Esophagus squamous epithelium (tissue), 5 donors: ENCODE measurements at regions not wholly inside any gene's neighbourhood (a gene's known extent, or its start where the extent isn't known, plus 50 kb on each side); places are given as distances from the start of the nearest gene placed in this dataset.

ENCODE experiments used
- DNase-seq: peaks from one replicate; lab custom pipeline; 2025; lab: John Stamatoyannopoulos, UW
- H3K27ac ChIP-seq, 4 donors: fragments of 200-600 bp; sonication (generic); one replicate each; pipeline ENCODE4 v1.5.1; 2016 to 2019; ENCODE audit warnings: mild to moderate bottlenecking in 1 of 4
- H3K27me3 ChIP-seq, 4 donors: fragments of 200-600 bp; sonication (generic); 1 replicate in 3 of 4; 2 replicates in 1 of 4; pipeline versions ENCODE4 v1.5.1 to v1.6.0; 2017 to 2021; ENCODE audit warnings: antibody characterized with exemption in 1 of 4
- H3K36me3 ChIP-seq, 3 donors: fragments of 200-600 bp; sonication (generic); one replicate each; pipeline ENCODE4 v1.5.1; 2016 to 2019
- H3K4me1 ChIP-seq, 3 donors: fragments of 200-600 bp; sonication (generic); one replicate each; pipeline ENCODE4 v1.5.1; 2017 to 2019
- H3K4me3 ChIP-seq, 4 donors: fragments of 200-600 bp; sonication (generic); 1 replicate in 3 of 4; 2 replicates in 1 of 4; pipeline ENCODE4 v1.5.1; 2016 to 2019; ENCODE audit warnings: mild to moderate bottlenecking in 2 of 4, moderate library complexity in 1 of 4
- H3K9me3 ChIP-seq, 3 donors: fragments of 200-600 bp; sonication (generic); one replicate each; pipeline ENCODE4 v1.5.1; 2016 to 2019
- POLR2A ChIP-seq, 4 donors: fragments of 450-650 bp; IDR thresholded peaks; one replicate each; pipeline ENCODE4 v1.6.1; 2017; ENCODE audit warnings: antibody characterized with exemption in 4 of 4, mild to moderate bottlenecking in 4 of 4, moderate library complexity in 3 of 4
- WGBS, 2 donors: methylation state at CpG; one replicate each; pipeline ENCODE4 v1.1.5; 2018; 5-methylcytosine and 5-hydroxymethylcytosine counted together
- intact Hi-C: fragments of 100-400 bp; cut with DNase I; formaldehyde crosslinking; loops from one replicate; pipeline ENCODE4 v1.15.0; 2022
- TF ChIP-seq, protein P1 (sequence below), 6 experiments: fragments of 450-650 bp in 4 of 6; fragments of 200-600 bp in 2 of 6; sonication (generic) in 2 of 6; IDR thresholded peaks; one replicate each; pipeline ENCODE4 v1.5.1; 2016 to 2019; ENCODE audit warnings: antibody characterized with exemption in 6 of 6, mild to moderate bottlenecking in 4 of 6, moderate library complexity in 4 of 6
- donor health status: DM: yes; HTN: yes; CAD: no.

DNA sequence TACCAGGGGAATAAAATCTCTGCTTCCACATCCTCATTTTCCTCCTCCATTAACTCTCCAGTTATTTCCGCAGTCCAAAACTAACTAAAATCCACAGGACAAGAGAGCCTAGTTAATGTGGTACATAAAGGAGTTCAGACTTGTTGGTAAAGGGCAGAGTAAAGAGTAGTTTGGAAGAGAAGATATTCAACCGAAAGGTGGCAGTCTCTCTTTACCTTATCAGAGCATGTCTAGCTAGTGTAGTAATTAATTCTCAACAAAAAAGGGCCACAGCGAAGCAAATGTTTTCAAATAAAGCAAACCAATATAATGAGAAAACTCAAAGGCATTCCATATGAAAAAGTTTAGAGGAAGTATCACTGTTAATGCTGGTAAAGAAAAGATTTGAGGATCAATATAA lies 286.5 kb downstream of the GLUD2 start:
- Histone ChIP-seq H3K27ac (no peak overlapping the region), H3K4me3 (no peak overlapping the region), H3K9me3 (no peaks in the 10 kb centered on the region), H3K27me3 (no peaks in the 10 kb centered on the region), H3K36me3 (no peaks in the 10 kb centered on the region), H3K4me1 (no peaks in the 10 kb centered on the region)
- DNase-seq = no peak
- intact Hi-C loops = no loop called here
- WGBS, 2 donors = 44 to 60% methylated on average over 3 of the region's 3 CpGs
- TF ChIP-seq, protein P1, sequence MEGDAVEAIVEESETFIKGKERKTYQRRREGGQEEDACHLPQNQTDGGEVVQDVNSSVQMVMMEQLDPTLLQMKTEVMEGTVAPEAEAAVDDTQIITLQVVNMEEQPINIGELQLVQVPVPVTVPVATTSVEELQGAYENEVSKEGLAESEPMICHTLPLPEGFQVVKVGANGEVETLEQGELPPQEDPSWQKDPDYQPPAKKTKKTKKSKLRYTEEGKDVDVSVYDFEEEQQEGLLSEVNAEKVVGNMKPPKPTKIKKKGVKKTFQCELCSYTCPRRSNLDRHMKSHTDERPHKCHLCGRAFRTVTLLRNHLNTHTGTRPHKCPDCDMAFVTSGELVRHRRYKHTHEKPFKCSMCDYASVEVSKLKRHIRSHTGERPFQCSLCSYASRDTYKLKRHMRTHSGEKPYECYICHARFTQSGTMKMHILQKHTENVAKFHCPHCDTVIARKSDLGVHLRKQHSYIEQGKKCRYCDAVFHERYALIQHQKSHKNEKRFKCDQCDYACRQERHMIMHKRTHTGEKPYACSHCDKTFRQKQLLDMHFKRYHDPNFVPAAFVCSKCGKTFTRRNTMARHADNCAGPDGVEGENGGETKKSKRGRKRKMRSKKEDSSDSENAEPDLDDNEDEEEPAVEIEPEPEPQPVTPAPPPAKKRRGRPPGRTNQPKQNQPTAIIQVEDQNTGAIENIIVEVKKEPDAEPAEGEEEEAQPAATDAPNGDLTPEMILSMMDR (IDR thresholded peaks at IDR 0.05) = no peak
- no peak for TF ChIP-seq POLR2A (IDR thresholded peaks at IDR 0.05)

GRCh38 chrX:121336831-121337421 lies 289.5 kb downstream of the GLUD2 start:
- intact Hi-C loops = no loop called here
- no peaks in the 10 kb centered on the region for H3K9me3 ChIP-seq
- no peak overlapping the region for H3K4me3 ChIP-seq
- no peak for DNase-seq
- H3K27me3 ChIP-seq = no peaks in the 10 kb centered on the region
- TF ChIP-seq, protein P1 (IDR thresholded peaks at IDR 0.05) = no peak
- no peak for TF ChIP-seq POLR2A (IDR thresholded peaks at IDR 0.05)
- no peaks in the 10 kb centered on the region for H3K4me1 ChIP-seq
- H3K36me3 ChIP-seq = no peaks in the 10 kb centered on the region
- H3K27ac ChIP-seq = no peak overlapping the region
- 46 to 57% methylated on average over 4 of the region's 4 CpGs for WGBS, 2 donors

DNA sequence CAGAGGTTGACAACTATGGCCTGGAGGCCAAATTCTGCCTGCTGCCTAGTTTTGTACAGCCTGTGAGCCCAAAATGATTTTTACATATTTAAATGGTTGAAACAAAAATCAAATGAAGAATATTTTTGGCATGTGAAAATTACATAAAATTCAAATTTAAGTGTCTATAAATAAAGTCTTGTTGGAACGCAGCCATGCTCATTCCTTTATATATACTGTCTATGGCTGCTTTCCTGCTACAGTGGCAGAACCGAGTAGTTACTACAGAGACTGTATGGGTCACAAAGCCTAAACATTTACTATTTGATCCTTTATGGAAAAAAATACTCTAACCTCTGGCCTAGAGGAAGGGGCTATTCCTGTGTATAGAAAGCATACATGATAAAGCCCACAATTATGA lies 290.4 kb downstream of the GLUD2 start:
- intact Hi-C loops = no loop called here
- no peaks in the 10 kb centered on the region for H3K36me3 ChIP-seq
- H3K27ac ChIP-seq = no peak overlapping the region
- DNase-seq = no peak
- WGBS, 2 donors = 58 to 66% methylated on average over 2 of the region's 2 CpGs
- TF ChIP-seq, protein P1 (IDR thresholded peaks at IDR 0.05) = no peak
- no peak for TF ChIP-seq POLR2A (IDR thresholded peaks at IDR 0.05)
- no peaks in the 10 kb centered on the region for H3K27me3 ChIP-seq
- no peak overlapping the region for H3K4me3 ChIP-seq
- H3K9me3 ChIP-seq = no peaks in the 10 kb centered on the region
- no peaks in the 10 kb centered on the region for H3K4me1 ChIP-seq

DNA sequence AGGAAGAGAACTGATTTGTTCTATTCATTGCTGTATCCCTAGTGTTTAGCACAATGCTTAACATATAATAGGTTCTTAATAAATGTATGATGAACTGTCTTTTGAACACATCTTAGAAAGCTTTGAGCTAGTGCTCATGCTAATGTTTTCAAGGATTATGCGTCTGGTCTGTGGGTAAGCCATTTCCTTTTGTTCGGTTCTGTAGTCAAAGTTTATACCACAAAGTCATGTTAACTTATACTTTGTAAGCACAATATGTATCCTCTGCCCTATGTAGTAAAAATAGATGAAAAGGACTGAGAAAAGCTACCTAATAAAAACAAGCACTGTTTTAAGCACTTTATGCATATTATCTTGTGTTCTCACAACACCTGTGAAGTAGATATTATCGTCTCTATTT lies 301.9 kb downstream of the GLUD2 start:
- 68 to 78% methylated on average over 3 of the region's 3 CpGs for WGBS, 2 donors
- no peaks in the 10 kb centered on the region for H3K27me3 ChIP-seq
- no peak overlapping the region for H3K27ac ChIP-seq
- no peak overlapping the region for H3K4me3 ChIP-seq
- no peak for TF ChIP-seq POLR2A (IDR thresholded peaks at IDR 0.05)
- TF ChIP-seq, protein P1 (IDR thresholded peaks at IDR 0.05) = no peak
- intact Hi-C loops = no loop called here
- no peaks in the 10 kb centered on the region for H3K36me3 ChIP-seq
- H3K9me3 ChIP-seq = no peaks in the 10 kb centered on the region
- no peak for DNase-seq
- no peaks in the 10 kb centered on the region for H3K4me1 ChIP-seq

DNA sequence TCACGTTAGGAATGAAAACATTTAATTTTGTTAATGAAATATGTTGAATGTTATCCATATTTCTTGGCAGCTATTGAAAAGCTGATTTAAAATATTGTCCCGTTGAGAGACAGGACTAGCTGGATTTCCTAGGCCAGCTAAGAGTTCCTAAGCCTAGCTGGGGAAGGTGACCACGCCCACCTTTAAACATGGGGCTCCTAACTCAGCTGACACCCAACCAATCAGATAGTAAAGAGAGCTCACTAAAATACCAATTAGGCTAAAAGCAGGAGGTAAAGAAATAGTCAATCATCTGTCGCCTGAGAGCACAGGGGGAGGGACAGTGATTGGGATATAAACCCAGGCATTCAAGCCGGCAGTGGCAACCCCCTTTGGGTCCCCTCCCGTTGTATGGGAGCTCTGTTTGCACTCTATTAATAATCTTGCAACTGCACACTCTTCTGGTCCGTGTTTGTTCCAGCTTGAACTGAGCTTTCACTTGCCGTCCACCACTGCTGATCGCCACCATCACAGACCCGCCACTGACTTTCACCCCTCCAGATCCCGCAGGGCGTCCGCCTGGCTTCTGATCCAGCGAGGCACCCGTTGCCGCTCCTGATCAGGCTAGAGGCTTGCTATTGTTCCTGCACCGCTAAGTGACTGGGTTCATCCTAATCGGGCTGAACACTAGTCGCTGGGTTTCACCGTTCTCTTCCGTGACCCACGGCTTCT lies 308.9 kb downstream of the GLUD2 start:
- no peak for DNase-seq
- Histone ChIP-seq H3K9me3 (no peaks in the 10 kb centered on the region), H3K27me3 (no peaks in the 10 kb centered on the region), H3K36me3 (no peaks in the 10 kb centered on the region), H3K4me1 (no peaks in the 10 kb centered on the region), H3K4me3 (no peak overlapping the region), H3K27ac (no peak overlapping the region)
- intact Hi-C loops = no loop called here
- 77 to 83% methylated on average over 7 to 21 of the region's 22 CpGs for WGBS, 2 donors
- TF ChIP-seq, protein P1 (IDR thresholded peaks at IDR 0.05) = no peak
- TF ChIP-seq POLR2A (IDR thresholded peaks at IDR 0.05) = no peak
